ENCODE measurements at regions not wholly inside any gene's neighbourhood (a gene's known extent, or its start where the extent isn't known, plus 50 kb on each side); places are given as distances from the start of the nearest gene placed in this dataset.

- H3K27ac ChIP-seq, result no peak overlapping the region
- TF ChIP-seq, protein P1, sequence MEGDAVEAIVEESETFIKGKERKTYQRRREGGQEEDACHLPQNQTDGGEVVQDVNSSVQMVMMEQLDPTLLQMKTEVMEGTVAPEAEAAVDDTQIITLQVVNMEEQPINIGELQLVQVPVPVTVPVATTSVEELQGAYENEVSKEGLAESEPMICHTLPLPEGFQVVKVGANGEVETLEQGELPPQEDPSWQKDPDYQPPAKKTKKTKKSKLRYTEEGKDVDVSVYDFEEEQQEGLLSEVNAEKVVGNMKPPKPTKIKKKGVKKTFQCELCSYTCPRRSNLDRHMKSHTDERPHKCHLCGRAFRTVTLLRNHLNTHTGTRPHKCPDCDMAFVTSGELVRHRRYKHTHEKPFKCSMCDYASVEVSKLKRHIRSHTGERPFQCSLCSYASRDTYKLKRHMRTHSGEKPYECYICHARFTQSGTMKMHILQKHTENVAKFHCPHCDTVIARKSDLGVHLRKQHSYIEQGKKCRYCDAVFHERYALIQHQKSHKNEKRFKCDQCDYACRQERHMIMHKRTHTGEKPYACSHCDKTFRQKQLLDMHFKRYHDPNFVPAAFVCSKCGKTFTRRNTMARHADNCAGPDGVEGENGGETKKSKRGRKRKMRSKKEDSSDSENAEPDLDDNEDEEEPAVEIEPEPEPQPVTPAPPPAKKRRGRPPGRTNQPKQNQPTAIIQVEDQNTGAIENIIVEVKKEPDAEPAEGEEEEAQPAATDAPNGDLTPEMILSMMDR (conservative IDR thresholded peaks at IDR 0.05), result no peak
Measured at GRCh38 chr18:39600894-39601293, 2035.3 kb upstream of the CELF4 start.

- H3K27ac ChIP-seq, result no peak overlapping the region
- TF ChIP-seq, protein P1 (conservative IDR thresholded peaks at IDR 0.05), result no peak
Measured at GRCh38 chr18:39599251-39599650, 2033.7 kb upstream of the CELF4 start.

GRCh38 chr18:39596891-39597290 is 2031.3 kb upstream of the CELF4 start:
- no peak overlapping the region for H3K27ac ChIP-seq
- TF ChIP-seq, protein P1 (conservative IDR thresholded peaks at IDR 0.05), result no peak

- no peak overlapping the region for H3K27ac ChIP-seq
- TF ChIP-seq, protein P1 (conservative IDR thresholded peaks at IDR 0.05), result no peak
Measured at GRCh38 chr18:39596221-39596620, 2030.6 kb upstream of the CELF4 start.

GRCh38 chr18:39594206-39594605 is 2028.6 kb upstream of the CELF4 start:
- H3K27ac ChIP-seq, result no peak overlapping the region
- TF ChIP-seq, protein P1 (conservative IDR thresholded peaks at IDR 0.05), result no peak

GRCh38 chr18:39591649-39592048 is 2026.1 kb upstream of the CELF4 start:
- TF ChIP-seq, protein P1 (conservative IDR thresholded peaks at IDR 0.05), result no peak
- H3K27ac ChIP-seq, result no peak overlapping the region

GRCh38 chr18:39589496-39589895 is 2023.9 kb upstream of the CELF4 start:
- H3K27ac ChIP-seq, result no peak overlapping the region
- TF ChIP-seq, protein P1 (conservative IDR thresholded peaks at IDR 0.05), result no peak

- TF ChIP-seq, protein P1 (conservative IDR thresholded peaks at IDR 0.05), result no peak
- H3K27ac ChIP-seq, result no peak overlapping the region
Measured at GRCh38 chr18:39587586-39587985, 2022.0 kb upstream of the CELF4 start.

Data from VCaP (cell line).